Esophagus squamous epithelium (tissue), 5 donors: ENCODE measurements at regions not wholly inside any gene's neighbourhood (a gene's known extent, or its start where the extent isn't known, plus 50 kb on each side); places are given as distances from the start of the nearest gene placed in this dataset.
"Not testable (repeated sequence)": the region's sequence is repeated elsewhere in the genome, so short reads cannot be mapped to it uniquely, and the experiment has no call there.

Experiments used
- DNase-seq: peaks from one replicate; lab custom pipeline; 2025; lab: John Stamatoyannopoulos, UW
- H3K27ac ChIP-seq, 4 donors: fragments of 200-600 bp; sonication (generic); one replicate each; pipeline ENCODE4 v1.5.1; 2016 to 2019; ENCODE audit warnings: mild to moderate bottlenecking in 1 of 4
- H3K27me3 ChIP-seq, 4 donors: fragments of 200-600 bp; sonication (generic); 1 replicate in 3 of 4; 2 replicates in 1 of 4; pipeline versions ENCODE4 v1.5.1 to v1.6.0; 2017 to 2021; ENCODE audit warnings: antibody characterized with exemption in 1 of 4
- H3K36me3 ChIP-seq, 3 donors: fragments of 200-600 bp; sonication (generic); one replicate each; pipeline ENCODE4 v1.5.1; 2016 to 2019
- H3K4me1 ChIP-seq, 3 donors: fragments of 200-600 bp; sonication (generic); one replicate each; pipeline ENCODE4 v1.5.1; 2017 to 2019
- H3K4me3 ChIP-seq, 4 donors: fragments of 200-600 bp; sonication (generic); 1 replicate in 3 of 4; 2 replicates in 1 of 4; pipeline ENCODE4 v1.5.1; 2016 to 2019; ENCODE audit warnings: mild to moderate bottlenecking in 2 of 4, moderate library complexity in 1 of 4
- H3K9me3 ChIP-seq, 3 donors: fragments of 200-600 bp; sonication (generic); one replicate each; pipeline ENCODE4 v1.5.1; 2016 to 2019
- POLR2A ChIP-seq, 4 donors: fragments of 450-650 bp; IDR thresholded peaks; one replicate each; pipeline ENCODE4 v1.6.1; 2017; ENCODE audit warnings: antibody characterized with exemption in 4 of 4, mild to moderate bottlenecking in 4 of 4, moderate library complexity in 3 of 4
- WGBS, 2 donors: methylation state at CpG; one replicate each; pipeline ENCODE4 v1.1.5; 2018; 5-methylcytosine and 5-hydroxymethylcytosine counted together
- intact Hi-C: fragments of 100-400 bp; cut with DNase I; formaldehyde crosslinking; loops from one replicate; pipeline ENCODE4 v1.15.0; 2022
- TF ChIP-seq, protein P1 (sequence below), 6 experiments: fragments of 450-650 bp in 4 of 6; fragments of 200-600 bp in 2 of 6; sonication (generic) in 2 of 6; IDR thresholded peaks; one replicate each; pipeline ENCODE4 v1.5.1; 2016 to 2019; ENCODE audit warnings: antibody characterized with exemption in 6 of 6, mild to moderate bottlenecking in 4 of 6, moderate library complexity in 4 of 6
- donor health status: DM: yes; HTN: yes; CAD: no.

DNA sequence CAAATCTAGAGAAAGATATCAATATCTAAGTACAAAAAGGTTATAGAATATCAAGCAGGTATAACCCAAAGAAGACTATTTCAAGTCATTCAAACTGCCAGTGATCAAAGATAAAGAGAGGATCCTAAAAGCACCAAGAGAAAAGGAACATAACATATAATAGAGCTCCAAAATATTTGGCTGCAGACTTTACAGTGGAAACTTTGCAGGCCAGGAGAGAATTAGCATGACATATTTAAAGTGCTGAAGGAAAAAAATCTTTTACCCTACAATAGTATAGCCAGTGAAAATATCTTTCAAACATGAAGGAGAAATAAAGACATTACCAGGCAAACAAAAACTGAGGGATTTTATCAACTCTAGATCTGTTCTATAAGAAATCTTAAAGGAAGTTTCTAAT, 254.3 kb upstream of the ARHGEF26 start:
- intact Hi-C loops: no loop called here
- Histone ChIP-seq H3K27ac (no peak overlapping the region), H3K4me1 (no peaks in the 10 kb centered on the region), H3K36me3 (no peaks in the 10 kb centered on the region), H3K9me3 (no peaks in the 10 kb centered on the region), H3K27me3 (no peaks in the 10 kb centered on the region), H3K4me3 (no peak overlapping the region)
- TF ChIP-seq, protein P1, sequence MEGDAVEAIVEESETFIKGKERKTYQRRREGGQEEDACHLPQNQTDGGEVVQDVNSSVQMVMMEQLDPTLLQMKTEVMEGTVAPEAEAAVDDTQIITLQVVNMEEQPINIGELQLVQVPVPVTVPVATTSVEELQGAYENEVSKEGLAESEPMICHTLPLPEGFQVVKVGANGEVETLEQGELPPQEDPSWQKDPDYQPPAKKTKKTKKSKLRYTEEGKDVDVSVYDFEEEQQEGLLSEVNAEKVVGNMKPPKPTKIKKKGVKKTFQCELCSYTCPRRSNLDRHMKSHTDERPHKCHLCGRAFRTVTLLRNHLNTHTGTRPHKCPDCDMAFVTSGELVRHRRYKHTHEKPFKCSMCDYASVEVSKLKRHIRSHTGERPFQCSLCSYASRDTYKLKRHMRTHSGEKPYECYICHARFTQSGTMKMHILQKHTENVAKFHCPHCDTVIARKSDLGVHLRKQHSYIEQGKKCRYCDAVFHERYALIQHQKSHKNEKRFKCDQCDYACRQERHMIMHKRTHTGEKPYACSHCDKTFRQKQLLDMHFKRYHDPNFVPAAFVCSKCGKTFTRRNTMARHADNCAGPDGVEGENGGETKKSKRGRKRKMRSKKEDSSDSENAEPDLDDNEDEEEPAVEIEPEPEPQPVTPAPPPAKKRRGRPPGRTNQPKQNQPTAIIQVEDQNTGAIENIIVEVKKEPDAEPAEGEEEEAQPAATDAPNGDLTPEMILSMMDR (IDR thresholded peaks at IDR 0.05): no peak
- no peak for TF ChIP-seq POLR2A (IDR thresholded peaks at IDR 0.05)
- no peak for DNase-seq

DNA sequence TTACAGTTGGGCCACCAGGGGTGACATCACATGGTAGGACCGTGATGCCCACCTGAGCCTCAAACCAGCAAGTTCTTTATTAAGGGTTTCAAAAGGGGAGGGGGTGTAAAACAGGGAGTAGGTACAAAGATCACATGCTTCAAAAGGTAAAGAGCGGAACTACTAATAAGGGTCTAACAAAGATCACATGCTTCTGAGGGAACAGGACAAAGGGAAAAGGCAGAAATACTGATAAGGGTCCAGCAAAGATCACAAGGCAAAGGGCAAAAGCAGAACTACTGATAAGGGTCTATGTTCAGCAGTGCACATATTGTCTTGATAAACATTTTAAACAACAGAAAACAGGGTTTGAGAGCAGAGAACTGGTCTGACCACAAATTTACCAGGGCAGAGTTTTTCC, 246.8 kb upstream of the ARHGEF26 start:
- 83 to 84% methylated on average over 2 of the region's 2 CpGs for WGBS, 2 donors
- H3K4me1 ChIP-seq, H3K36me3 ChIP-seq, DNase-seq, intact Hi-C loops, H3K27ac ChIP-seq, H3K27me3 ChIP-seq, H3K4me3 ChIP-seq: not testable (repeated sequence)
- H3K9me3 ChIP-seq: peaks cover 0 to 21% (median 6%) of the 10 kb centered on the region in 3 donors

DNA sequence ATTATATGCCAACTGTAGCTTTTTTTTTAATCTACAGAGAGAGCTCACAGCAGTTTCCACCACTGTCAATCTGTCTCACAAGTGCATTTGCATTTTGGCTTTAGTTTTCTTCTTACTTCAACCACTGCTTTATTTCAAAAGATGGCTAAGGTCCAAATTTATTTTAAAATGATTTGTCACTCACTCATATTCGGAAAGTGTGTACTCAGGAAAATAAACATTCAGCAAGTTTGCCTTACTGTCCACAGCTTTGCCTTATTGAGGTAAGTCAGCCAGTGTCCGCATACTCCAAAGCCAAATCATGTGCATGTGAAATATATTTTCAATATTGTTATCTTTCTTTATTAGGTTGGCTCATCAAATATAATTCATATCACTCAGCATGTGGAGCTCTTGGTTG, 240.7 kb upstream of the ARHGEF26 start:
- DNase-seq: no peak
- Histone ChIP-seq H3K27me3 (no peaks in the 10 kb centered on the region), H3K27ac (no peak overlapping the region), H3K4me1 (no peaks in the 10 kb centered on the region), H3K36me3 (no peaks in the 10 kb centered on the region), H3K4me3 (no peak overlapping the region), H3K9me3 (no peaks in the 10 kb centered on the region)
- intact Hi-C loops: no loop called here
- TF ChIP-seq, protein P1 (IDR thresholded peaks at IDR 0.05): no peak
- no peak for TF ChIP-seq POLR2A (IDR thresholded peaks at IDR 0.05)
- WGBS, 2 donors: 59 to 65% methylated on average over 2 of the region's 2 CpGs

DNA sequence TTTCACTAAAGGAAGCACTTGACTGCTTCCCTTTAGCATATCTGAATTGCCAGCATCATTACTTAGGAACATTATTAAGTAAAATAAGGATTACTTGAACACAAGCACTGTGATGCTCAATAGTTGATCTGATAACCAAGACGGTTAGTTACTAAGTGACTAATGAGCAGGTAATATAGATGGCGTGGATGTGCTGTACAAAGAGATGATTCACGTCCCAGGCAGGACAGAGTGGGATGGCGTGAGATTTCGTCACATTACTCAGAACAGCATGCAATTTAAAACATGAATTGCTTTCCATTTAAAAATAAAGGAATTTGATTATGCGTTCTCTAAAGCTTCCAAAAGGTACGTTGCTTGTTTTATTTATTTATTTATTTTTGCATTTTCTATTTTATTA, 240.0 kb upstream of the ARHGEF26 start:
- no peak for TF ChIP-seq POLR2A (IDR thresholded peaks at IDR 0.05)
- TF ChIP-seq, protein P1 (IDR thresholded peaks at IDR 0.05): no peak
- Histone ChIP-seq H3K27me3 (no peaks in the 10 kb centered on the region), H3K4me3 (no peak overlapping the region), H3K27ac (no peak overlapping the region), H3K9me3 (no peaks in the 10 kb centered on the region), H3K4me1 (no peaks in the 10 kb centered on the region), H3K36me3 (no peaks in the 10 kb centered on the region)
- 49 to 84% methylated on average over 7 of the region's 7 CpGs for WGBS, 2 donors
- intact Hi-C loops: no loop called here
- DNase-seq: no peak

DNA sequence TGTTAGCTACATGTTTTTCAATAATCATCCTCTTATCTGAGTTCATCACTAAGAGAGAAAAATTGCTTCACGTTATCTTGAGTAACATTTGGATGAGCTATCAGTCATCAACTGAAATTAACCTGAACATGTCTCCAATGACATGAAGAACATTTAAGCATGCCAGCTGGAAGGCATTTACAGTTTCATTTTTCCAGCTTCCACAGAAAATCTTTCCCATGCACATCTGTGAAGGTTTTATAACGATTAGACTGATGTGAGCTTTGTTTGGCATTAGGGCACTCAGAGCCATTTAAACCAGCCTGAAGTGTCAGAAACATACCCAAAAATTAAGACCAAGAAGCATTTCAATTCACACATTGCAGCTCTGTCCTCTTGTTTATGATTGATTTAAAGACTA, 235.8 kb upstream of the ARHGEF26 start:
- whole genome bisulfite sequencing, 2 donors: 57 to 72% methylated on average over 2 of the region's 2 CpGs
- Histone ChIP-seq H3K36me3 (no peaks in the 10 kb centered on the region), H3K27me3 (no peaks in the 10 kb centered on the region), H3K4me3 (no peak overlapping the region), H3K9me3 (no peaks in the 10 kb centered on the region), H3K27ac (no peak overlapping the region), H3K4me1 (no peaks in the 10 kb centered on the region)
- TF ChIP-seq, protein P1 (IDR thresholded peaks at IDR 0.05): no peak
- TF ChIP-seq POLR2A (IDR thresholded peaks at IDR 0.05): no peak
- no peak for DNase-seq
- intact Hi-C loops: no loop called here

DNA sequence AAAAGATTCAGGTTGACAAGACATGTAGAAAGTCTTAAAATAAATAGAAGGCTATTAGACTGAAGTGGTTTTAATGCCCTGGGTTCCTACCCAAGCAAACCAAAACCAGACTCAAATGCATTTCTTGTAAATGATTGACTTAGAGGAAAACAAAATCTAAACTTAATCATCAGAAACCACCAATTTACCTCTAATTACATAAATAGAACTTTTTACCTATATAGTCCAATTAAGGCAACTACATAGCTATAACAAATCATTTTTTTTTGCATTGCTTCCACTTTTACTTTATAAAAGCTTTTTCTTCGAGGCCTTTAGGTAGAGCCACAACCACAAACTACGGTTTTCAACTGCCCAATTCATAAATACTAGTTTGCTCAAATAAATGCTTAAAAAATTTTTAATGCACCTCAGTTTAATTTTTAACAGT, 231.3 kb upstream of the ARHGEF26 start:
- Histone ChIP-seq H3K27me3 (no peaks in the 10 kb centered on the region), H3K36me3 (no peaks in the 10 kb centered on the region), H3K9me3 (no peaks in the 10 kb centered on the region), H3K4me3 (no peak overlapping the region), H3K27ac (no peak overlapping the region), H3K4me1 (no peaks in the 10 kb centered on the region)
- DNase-seq: no peak
- WGBS, 2 donors: 56 to 57% methylated on average over 2 of the region's 2 CpGs
- intact Hi-C loops: no loop called here
- TF ChIP-seq, protein P1 (IDR thresholded peaks at IDR 0.05): no peak
- no peak for TF ChIP-seq POLR2A (IDR thresholded peaks at IDR 0.05)
